ENCODE measurements at regions not wholly inside any gene's neighbourhood (a gene's known extent, or its start where the extent isn't known, plus 50 kb on each side); places are given as distances from the start of the nearest gene placed in this dataset.

DNA sequence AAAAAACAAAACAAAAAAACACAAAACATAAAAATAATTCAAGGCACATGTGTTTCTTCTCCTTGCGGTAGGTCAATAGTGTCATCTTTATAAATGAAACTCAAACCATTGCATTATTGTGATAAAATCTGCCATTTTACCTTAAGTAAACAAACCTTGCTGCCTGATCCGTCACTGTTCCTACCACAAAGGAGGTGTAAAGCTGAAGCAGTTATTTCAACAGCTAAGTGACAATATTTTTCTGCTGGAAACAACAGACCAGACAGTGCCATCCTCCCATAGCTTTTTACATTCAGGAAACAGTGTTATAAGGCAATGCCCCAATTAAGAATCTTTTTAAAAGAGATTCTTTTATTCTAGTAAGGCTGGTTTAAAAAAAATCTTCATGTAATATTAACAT, 242.7 kb downstream of the PPP1R2C start:
- TF ChIP-seq, protein P1, sequence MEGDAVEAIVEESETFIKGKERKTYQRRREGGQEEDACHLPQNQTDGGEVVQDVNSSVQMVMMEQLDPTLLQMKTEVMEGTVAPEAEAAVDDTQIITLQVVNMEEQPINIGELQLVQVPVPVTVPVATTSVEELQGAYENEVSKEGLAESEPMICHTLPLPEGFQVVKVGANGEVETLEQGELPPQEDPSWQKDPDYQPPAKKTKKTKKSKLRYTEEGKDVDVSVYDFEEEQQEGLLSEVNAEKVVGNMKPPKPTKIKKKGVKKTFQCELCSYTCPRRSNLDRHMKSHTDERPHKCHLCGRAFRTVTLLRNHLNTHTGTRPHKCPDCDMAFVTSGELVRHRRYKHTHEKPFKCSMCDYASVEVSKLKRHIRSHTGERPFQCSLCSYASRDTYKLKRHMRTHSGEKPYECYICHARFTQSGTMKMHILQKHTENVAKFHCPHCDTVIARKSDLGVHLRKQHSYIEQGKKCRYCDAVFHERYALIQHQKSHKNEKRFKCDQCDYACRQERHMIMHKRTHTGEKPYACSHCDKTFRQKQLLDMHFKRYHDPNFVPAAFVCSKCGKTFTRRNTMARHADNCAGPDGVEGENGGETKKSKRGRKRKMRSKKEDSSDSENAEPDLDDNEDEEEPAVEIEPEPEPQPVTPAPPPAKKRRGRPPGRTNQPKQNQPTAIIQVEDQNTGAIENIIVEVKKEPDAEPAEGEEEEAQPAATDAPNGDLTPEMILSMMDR (IDR thresholded peaks at IDR 0.05) = no peak
- TF ChIP-seq POLR2A (IDR thresholded peaks at IDR 0.05) = no peak

All from body of pancreas (tissue), 4 donors.